ENCODE measurements at regions not wholly inside any gene's neighbourhood (a gene's known extent, or its start where the extent isn't known, plus 50 kb on each side); places are given as distances from the start of the nearest gene placed in this dataset.
"Not testable (repeated sequence)": the region's sequence is repeated elsewhere in the genome, so short reads cannot be mapped to it uniquely, and the experiment has no call there.

- no peak for DNase-seq
Measured at GRCh38 chr12:73726881-73727280, 810.8 kb upstream of the ATXN7L3B start.

- no peak for DNase-seq
Measured at GRCh38 chr12:73731658-73732057, 806.0 kb upstream of the ATXN7L3B start.

GRCh38 chr12:73769337-73769736, 768.3 kb upstream of the ATXN7L3B start:
- DNase-seq: no peak

GRCh38 chr12:73798523-73798922, 739.1 kb upstream of the ATXN7L3B start:
- no peak for DNase-seq

DNA sequence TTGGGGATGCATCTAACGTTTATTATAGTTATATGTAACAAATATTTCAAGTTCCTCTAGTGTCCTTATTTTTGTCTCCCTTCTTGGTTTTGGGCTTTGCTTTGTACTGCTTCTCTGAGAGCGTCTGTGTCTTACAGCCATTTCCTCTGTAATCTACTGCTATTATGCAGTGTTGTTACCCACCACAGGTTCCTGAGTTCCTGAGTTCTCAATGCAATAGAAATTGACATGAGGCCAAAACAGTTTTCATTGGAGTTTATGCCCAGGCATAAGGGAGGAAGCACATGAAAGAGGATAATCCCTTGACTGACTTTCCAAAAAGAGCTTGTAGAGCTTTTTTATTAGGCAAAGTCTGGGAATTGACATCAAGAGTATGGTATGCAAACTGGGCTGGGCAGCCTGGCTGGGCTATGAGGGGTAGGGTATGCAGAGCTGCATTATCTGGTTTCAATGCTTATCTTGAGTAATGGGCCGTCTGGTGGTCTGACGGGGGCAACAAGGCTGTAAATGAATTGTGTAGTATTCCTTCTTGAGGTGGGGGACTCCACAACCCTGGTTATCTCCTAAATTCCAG, 722.5 kb upstream of the ATXN7L3B start:
- no peak for DNase-seq

DNA sequence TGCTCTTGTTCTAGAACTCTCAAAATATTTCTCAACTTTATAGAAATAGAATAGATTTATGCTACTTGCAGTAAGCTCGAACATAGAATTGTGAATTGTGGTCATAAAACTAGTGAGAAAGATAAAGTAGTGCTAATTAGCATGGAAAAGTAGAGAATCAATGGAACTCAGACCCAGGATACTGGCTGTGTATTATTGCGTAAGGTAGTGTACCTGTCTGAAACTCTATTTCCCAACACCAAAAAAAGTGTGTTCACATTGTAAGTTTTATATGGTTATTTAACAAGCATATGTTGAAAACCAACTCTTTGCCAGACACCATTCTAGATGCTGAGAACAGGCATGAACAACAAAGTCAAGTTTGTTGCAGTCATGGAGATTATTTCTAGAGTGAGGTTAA, 720.5 kb upstream of the ATXN7L3B start:
- DNase-seq: no peak

- no peak for DNase-seq
Measured at GRCh38 chr12:73833746-73834145, 703.9 kb upstream of the ATXN7L3B start.

GRCh38 chr12:73841963-73842362, 695.7 kb upstream of the ATXN7L3B start:
- no peak for DNase-seq

DNA sequence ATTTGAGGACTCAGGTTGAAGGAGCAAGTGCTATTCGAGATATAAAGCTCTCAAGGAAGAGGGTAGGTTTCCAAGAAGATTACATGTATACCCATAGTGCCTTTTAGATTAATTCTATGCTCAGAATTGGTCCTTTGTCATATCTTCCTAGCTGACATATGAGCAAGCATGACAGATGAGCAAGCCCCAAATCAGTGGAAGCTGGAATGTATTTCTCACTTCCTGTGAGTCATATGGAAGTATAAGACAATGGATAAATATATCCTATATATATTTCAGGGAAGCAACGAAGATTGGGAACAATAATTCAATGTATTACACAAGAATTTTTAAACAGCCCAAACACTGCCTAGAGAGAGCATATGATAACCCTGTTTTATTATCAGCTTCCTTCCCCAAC, 674.1 kb upstream of the ATXN7L3B start:
- no peak for DNase-seq

DNA sequence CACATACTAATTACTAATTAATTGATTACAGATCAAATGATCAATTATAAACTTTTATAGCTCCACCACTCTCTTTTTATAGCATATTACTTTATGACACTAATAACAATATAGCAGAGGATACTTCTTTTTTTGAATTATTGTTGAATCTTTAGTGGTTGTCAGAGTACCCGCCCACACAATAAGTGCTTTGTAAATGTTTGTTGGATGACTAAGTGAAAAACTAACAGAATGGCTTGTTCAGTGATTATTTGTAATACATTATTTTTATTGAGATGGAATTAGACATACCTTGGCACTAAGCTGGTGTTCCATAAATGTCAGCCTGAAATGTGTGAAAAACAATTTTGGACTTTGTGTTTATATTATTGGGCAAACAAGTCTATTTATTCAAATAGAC, 670.5 kb upstream of the ATXN7L3B start:
- DNase-seq: no peak

DNA sequence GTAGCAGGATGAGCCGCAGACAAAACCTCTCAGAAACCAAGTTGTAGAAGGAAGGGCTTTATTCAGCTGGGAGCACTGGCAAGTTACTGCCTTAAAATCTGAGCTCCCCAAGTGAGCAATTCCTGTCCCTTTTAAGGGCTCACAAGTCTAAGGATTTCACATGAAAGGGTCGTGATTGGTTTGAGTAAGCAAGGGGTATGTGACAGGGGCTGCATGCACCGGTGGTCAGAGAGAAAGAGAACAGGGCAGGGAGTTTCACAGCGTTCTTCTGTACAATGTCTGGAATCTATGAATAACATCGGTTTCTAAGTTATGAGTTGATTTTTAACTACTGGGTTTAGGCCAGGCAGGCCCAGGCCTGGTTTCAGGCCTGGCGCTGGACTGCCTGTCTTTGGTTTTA, 660.3 kb upstream of the ATXN7L3B start:
- DNase-seq: not testable (repeated sequence)

- no peak for DNase-seq
Measured at GRCh38 chr12:73892201-73892600, 645.4 kb upstream of the ATXN7L3B start.

DNA sequence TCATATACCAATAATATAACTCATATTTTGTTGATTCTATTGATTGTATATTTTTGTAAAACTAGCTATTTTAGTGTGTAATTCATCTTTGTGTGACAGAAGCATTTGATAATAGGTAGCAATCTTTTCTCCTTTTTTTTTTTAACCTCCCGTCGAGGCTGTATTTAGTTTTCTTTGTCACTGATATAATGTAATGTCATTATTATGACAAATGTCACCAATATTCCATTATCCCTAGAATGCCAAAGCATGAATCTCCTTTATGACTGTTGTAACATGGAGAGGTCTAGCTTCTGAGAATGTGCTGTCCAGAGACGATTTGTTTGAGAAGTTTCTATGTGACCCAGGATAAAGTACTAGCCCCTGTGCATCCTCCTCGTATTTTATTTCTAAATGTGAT, 639.0 kb upstream of the ATXN7L3B start:
- DNase-seq: no peak

DNA sequence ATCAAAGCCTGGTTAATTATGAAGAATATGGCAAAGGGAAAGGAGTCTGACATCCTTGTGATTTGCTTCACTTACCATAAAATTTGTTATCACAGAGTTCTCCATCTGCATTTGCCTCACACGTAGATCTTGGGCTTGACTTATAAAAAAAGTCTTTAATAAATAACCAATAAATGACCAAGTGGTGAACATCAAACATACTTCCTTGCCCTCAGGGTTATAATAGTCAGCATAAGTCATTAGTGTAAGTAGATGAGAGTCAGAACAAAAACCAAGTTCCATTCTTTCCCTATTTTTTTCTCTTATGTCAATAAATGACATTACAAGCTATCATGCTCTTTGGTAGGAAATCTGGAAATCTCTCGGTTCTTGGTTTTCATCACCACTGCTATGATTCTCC, 635.4 kb upstream of the ATXN7L3B start:
- DNase-seq: no peak

DNA sequence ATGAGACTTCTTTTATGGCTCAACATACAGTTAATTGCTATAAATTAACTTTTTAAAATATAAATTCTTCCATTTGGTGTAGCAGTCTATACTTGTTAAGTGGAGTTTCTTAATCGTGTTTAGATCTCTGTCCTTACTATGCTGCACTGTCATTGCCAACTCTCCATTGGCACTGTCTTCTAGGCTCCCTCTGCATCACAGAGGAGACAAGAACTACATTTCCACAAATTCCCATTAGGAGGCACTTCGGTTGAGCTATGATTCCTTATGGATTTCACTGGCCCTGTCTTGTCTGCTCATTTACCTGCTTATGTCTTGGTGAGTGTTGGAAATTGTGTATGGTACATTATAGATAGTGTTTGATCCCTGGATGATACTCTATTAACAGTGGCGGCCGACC, 630.9 kb upstream of the ATXN7L3B start:
- DNase-seq: no peak

DNA sequence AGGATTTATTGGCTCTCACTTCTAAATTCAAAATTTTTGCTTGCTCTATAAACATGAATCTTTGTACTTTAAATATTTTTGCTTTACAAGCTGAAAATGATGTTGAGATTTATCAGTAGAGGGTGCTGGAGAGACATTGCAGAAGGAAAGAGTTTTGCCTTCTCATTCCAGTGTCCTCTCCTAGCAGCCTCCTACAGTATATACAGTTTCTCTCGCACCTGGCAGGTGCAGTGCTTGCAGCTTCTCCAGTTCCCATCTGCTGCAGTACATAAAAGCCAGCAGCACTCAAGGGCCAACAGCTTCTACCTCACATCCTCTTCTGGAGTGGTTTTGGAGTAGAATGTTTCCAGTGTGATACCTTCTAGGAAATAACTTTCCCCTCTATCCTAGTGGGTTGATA, 601.8 kb upstream of the ATXN7L3B start:
- DNase-seq: no peak

GRCh38 chr12:73947326-73948026, 590.2 kb upstream of the ATXN7L3B start:
- no peak for DNase-seq

DNA sequence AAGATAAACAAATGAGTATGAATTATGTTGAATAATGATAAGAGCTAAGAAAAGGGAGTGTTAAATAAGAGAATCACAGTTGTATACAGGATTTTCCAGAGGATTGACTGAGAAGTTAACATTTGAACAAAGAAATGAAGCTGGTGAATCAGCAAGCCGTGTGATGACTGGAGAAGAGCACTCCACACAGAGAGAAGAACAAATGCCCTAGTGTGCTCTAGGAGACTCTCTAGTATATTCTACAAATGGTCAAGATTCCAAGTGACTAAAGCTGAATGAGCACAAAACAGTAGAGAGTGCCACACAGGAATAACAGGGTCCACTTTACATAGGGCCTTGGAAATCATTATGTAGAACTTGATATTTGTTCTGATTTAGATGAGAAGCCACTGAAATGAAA, 587.1 kb upstream of the ATXN7L3B start:
- no peak for DNase-seq

GRCh38 chr12:73951956-73952703, 585.5 kb upstream of the ATXN7L3B start:
- DNase-seq: no peak

DNA sequence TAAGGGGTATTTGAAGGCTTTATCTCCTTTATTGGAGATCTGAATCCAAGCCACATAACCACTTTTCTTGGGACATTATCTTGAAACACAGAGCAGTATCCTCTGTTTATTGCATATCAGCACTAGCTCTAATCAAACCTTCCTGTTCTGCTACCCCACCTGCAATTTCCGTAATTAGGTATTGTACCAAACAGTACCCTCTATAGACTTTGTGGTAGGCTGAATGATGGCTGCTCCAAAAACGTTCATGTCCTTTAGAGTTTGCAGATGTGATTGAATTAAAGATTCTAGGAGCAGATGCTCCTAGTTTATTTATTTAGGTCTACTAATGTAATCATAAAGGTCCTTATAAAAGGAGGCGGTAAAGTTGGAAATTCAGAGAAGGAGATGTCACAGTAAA, 573.0 kb upstream of the ATXN7L3B start:
- DNase-seq: no peak

- DNase-seq: no peak
Measured at GRCh38 chr12:73973486-73973885, 564.1 kb upstream of the ATXN7L3B start.

- DNase-seq: no peak
Measured at GRCh38 chr12:73984552-73984951, 553.1 kb upstream of the ATXN7L3B start.

- no peak for DNase-seq
Measured at GRCh38 chr12:73991138-73991537, 546.5 kb upstream of the ATXN7L3B start.

DNA sequence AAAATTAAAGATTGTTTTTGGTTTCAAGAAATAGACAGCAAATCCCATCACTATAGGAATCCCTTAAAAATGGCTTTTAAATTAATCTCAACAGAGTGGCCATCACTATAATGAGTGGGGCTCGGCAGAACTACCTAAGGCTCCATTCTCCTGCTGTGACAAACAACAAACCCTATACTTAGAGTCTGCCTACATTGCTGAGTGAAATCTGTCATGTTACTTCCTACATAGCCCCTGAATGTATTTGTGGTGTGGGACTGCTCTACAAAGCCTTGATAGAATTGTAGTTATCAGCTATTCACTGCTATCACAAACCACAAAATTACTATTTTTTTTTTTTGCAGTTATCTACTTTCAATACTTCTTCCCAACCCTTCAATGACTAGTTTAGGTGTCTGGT, 538.7 kb upstream of the ATXN7L3B start:
- no peak for DNase-seq

Data from dermis blood vessel endothelial cell (primary cell).